ENCODE measurements at regions not wholly inside any gene's neighbourhood (a gene's known extent, or its start where the extent isn't known, plus 50 kb on each side); places are given as distances from the start of the nearest gene placed in this dataset.

GRCh38 chr12:79531518-79531917, 159.2 kb downstream of the PAWR start:
- TF ChIP-seq CTCF (IDR thresholded peaks at IDR 0.05; ENCODE audit: low read depth, low read length, missing input control), result no peak
- TF ChIP-seq YY1 (IDR thresholded peaks at IDR 0.05), result no peak
- TF ChIP-seq FOXA1 (IDR thresholded peaks at IDR 0.05), result no peak
- no peak for TF ChIP-seq JUND (IDR thresholded peaks at IDR 0.05)
- TF ChIP-seq, protein P1, sequence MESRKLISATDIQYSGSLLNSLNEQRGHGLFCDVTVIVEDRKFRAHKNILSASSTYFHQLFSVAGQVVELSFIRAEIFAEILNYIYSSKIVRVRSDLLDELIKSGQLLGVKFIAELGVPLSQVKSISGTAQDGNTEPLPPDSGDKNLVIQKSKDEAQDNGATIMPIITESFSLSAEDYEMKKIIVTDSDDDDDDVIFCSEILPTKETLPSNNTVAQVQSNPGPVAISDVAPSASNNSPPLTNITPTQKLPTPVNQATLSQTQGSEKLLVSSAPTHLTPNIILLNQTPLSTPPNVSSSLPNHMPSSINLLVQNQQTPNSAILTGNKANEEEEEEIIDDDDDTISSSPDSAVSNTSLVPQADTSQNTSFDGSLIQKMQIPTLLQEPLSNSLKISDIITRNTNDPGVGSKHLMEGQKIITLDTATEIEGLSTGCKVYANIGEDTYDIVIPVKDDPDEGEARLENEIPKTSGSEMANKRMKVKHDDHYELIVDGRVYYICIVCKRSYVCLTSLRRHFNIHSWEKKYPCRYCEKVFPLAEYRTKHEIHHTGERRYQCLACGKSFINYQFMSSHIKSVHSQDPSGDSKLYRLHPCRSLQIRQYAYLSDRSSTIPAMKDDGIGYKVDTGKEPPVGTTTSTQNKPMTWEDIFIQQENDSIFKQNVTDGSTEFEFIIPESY (IDR thresholded peaks at IDR 0.05), result no peak
- TF ChIP-seq NR2F2 (IDR thresholded peaks at IDR 0.05), result no peak
- no peak for TF ChIP-seq GABPA (IDR thresholded peaks at IDR 0.05 in 1 of 2, conservative IDR thresholded peaks at IDR 0.05 in 1 of 2)
- no peak for TF ChIP-seq TAF1 (conservative IDR thresholded peaks at IDR 0.05)
